ENCODE measurements at regions not wholly inside any gene's neighbourhood (a gene's known extent, or its start where the extent isn't known, plus 50 kb on each side); places are given as distances from the start of the nearest gene placed in this dataset.

DNA sequence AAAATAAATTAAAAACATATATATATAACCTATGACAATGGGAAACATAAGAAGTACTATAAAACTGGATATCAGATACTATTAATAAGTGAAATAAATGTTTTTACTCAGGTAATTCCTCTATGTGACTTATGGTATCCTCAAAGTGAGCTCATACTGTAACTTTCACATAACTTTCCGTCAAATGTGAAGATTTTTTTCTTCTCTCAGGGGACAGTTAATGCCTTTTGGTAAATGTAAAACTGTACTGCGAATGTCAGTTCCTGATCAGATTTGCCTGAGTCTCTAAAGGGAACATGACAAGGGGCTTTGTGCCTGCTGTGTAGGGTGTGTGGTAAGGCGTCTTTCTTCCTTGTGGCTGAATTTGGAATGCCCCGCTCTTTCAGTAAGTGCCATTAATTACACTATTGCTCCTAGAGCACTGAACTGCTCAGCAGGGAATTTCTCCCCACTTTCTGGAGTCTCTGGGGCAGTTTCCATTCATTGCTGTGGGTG is 271.8 kb downstream of the PRL start:
- TF ChIP-seq, protein P1, sequence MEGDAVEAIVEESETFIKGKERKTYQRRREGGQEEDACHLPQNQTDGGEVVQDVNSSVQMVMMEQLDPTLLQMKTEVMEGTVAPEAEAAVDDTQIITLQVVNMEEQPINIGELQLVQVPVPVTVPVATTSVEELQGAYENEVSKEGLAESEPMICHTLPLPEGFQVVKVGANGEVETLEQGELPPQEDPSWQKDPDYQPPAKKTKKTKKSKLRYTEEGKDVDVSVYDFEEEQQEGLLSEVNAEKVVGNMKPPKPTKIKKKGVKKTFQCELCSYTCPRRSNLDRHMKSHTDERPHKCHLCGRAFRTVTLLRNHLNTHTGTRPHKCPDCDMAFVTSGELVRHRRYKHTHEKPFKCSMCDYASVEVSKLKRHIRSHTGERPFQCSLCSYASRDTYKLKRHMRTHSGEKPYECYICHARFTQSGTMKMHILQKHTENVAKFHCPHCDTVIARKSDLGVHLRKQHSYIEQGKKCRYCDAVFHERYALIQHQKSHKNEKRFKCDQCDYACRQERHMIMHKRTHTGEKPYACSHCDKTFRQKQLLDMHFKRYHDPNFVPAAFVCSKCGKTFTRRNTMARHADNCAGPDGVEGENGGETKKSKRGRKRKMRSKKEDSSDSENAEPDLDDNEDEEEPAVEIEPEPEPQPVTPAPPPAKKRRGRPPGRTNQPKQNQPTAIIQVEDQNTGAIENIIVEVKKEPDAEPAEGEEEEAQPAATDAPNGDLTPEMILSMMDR (IDR thresholded peaks at IDR 0.05; ENCODE audit: poor library complexity, severe bottlenecking) = no peak
- Histone ChIP-seq H3K4me1 (ENCODE audit: insufficient read depth, poor library complexity, severe bottlenecking) (no peaks in the 10 kb centered on the region), H3K36me3 (ENCODE audit: low read depth) (no peaks in the 10 kb centered on the region), H3K27ac (ENCODE audit: poor library complexity, severe bottlenecking) (no peak overlapping the region), H3K27me3 (ENCODE audit: insufficient read depth, poor library complexity, severe bottlenecking) (no peaks in the 10 kb centered on the region), H3K4me3 (ENCODE audit: severe bottlenecking) (no peak overlapping the region), H3K9me3 (ENCODE audit: severe bottlenecking) (no peaks in the 10 kb centered on the region)
- ATAC-seq (ENCODE audit: low read depth) (no peak), DNase-seq (ENCODE audit: low spot score) (no peak)

DNA sequence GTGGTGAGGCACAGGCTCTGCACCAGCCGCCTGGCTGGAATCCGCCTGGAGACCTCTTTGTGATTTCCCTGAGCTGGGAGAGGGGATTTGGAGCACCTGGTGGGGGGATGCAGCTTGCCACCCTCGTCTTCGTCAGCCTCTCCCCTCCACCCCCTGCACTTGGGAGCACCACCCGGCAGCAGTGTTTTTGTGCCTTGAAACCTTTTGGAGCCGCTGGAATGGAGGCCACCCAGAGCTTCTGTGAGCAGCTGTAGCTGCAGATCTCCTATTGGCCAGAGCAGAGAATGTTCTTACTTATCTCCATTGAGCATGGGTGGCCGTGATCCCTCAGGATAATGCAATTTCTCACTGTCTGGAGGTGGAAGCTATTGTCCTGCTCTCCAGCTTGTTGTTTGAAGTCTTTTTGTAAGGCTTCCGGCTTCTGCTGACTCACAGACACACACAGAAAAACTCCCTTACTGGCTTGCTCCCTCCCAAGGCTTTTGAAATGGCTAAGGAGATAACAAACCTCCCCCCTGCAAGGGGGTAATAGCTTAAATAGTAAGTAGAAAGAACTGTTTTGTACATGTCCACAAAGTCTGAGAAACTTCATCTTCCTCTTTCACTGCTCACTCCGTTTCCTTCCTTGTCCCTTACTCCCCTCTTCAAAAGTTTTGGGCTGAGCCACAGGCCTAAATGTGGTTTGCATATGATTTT is 271.2 kb downstream of the PRL start:
- TF ChIP-seq, protein P1 (IDR thresholded peaks at IDR 0.05; ENCODE audit: poor library complexity, severe bottlenecking) = no peak
- H3K36me3 ChIP-seq (ENCODE audit: low read depth) = no peaks in the 10 kb centered on the region
- no peak overlapping the region for H3K4me3 ChIP-seq (ENCODE audit: severe bottlenecking)
- H3K27ac ChIP-seq (ENCODE audit: poor library complexity, severe bottlenecking) = no peak overlapping the region
- no peaks in the 10 kb centered on the region for H3K4me1 ChIP-seq (ENCODE audit: insufficient read depth, poor library complexity, severe bottlenecking)
- no peaks in the 10 kb centered on the region for H3K9me3 ChIP-seq (ENCODE audit: severe bottlenecking)
- H3K27me3 ChIP-seq (ENCODE audit: insufficient read depth, poor library complexity, severe bottlenecking) = no peaks in the 10 kb centered on the region
- DNase-seq (ENCODE audit: low spot score) (no peak), ATAC-seq (ENCODE audit: low read depth) (peak; percentile 62; the same call in 2 of the 3 replicates)

DNA sequence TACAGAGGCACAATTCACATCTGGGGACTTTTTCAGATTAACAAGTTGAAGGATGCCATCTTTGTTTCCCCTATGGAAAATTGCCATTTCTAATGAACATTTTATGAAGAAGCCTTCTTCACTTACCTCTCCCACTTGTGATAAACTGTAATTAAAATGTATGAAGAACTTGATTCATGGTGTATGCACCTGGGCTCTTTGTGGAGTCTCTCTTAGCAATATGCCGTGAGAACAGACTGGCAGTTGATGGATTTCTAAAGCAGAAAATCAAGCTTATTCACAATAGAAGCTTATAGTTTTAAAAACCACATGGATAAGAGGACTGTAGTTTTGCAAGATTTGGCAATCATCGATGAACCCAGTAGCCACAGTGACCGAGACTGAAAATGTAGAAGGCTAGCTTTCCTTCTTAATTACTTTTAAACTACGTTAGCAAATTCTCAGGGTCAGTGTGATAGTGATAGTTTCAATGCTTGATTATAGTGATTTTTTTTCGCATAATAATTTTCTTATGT is 270.6 kb downstream of the PRL start:
- no peak for ATAC-seq (ENCODE audit: low read depth)
- no peaks in the 10 kb centered on the region for H3K27me3 ChIP-seq (ENCODE audit: insufficient read depth, poor library complexity, severe bottlenecking)
- no peak for DNase-seq (ENCODE audit: low spot score)
- H3K36me3 ChIP-seq (ENCODE audit: low read depth) = no peaks in the 10 kb centered on the region
- no peak overlapping the region for H3K4me3 ChIP-seq (ENCODE audit: severe bottlenecking)
- TF ChIP-seq, protein P1 (IDR thresholded peaks at IDR 0.05; ENCODE audit: poor library complexity, severe bottlenecking) = no peak
- H3K9me3 ChIP-seq (ENCODE audit: severe bottlenecking) = no peaks in the 10 kb centered on the region
- no peaks in the 10 kb centered on the region for H3K4me1 ChIP-seq (ENCODE audit: insufficient read depth, poor library complexity, severe bottlenecking)
- no peak overlapping the region for H3K27ac ChIP-seq (ENCODE audit: poor library complexity, severe bottlenecking)

DNA sequence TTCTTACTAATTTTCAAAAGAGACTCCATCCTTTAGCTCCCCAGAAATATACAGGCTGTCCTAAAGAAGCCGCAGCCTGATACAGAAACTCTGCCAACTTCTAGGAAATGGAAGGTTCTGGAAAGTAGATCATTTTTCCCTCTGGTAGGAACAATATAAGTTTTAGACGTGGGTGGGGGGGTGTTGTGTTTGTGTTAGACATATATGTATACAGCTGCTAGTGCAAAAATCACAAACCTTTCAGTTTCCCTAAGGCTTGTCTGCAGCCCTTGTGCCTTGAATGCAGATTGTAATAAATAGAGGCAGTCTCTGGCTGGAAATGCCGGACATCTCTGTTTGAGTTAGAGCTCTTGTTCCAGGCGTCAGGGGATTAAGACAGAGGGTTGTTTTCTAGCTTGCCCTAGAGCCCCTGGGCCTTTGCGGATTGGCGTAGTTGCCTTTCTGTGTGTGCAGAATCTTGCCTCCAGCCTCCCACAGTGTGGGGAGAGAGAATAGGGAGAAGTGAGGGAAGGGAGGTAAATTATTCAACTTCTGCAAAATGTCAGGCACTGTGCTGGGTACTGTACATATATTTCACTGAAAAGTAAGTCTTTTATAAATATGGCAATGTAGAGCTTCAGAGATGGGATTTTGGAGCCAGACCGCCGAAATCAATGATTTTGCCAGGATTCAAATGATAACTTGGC is 269.7 kb downstream of the PRL start:
- Histone ChIP-seq H3K27ac (ENCODE audit: poor library complexity, severe bottlenecking) (no peak overlapping the region), H3K4me1 (ENCODE audit: insufficient read depth, poor library complexity, severe bottlenecking) (no peaks in the 10 kb centered on the region), H3K9me3 (ENCODE audit: severe bottlenecking) (no peaks in the 10 kb centered on the region), H3K36me3 (ENCODE audit: low read depth) (no peaks in the 10 kb centered on the region), H3K27me3 (ENCODE audit: insufficient read depth, poor library complexity, severe bottlenecking) (no peaks in the 10 kb centered on the region), H3K4me3 (ENCODE audit: severe bottlenecking) (no peak overlapping the region)
- DNase-seq (ENCODE audit: low spot score) (no peak), ATAC-seq (ENCODE audit: low read depth) (no peak)
- TF ChIP-seq, protein P1 (IDR thresholded peaks at IDR 0.05; ENCODE audit: poor library complexity, severe bottlenecking) = no peak

All from RWPE2 (cell line).